Esophagus squamous epithelium (tissue), 4 donors: ENCODE measurements at regions not wholly inside any gene's neighbourhood (a gene's known extent, or its start where the extent isn't known, plus 50 kb on each side); places are given as distances from the start of the nearest gene placed in this dataset.

Experiments used
- CTCF ChIP-seq, 6 experiments: fragments of 450-650 bp in 4 of 6; fragments of 200-600 bp in 2 of 6; sonication (generic) in 2 of 6; IDR thresholded peaks; one replicate each; pipeline ENCODE4 v1.5.1; 2016 to 2019; ENCODE audit warnings: antibody characterized with exemption in 6 of 6, mild to moderate bottlenecking in 4 of 6, moderate library complexity in 4 of 6
- POLR2A ChIP-seq, 4 donors: fragments of 450-650 bp; IDR thresholded peaks; one replicate each; pipeline ENCODE4 v1.6.1; 2017; ENCODE audit warnings: antibody characterized with exemption in 4 of 4, mild to moderate bottlenecking in 4 of 4, moderate library complexity in 3 of 4

- TF ChIP-seq CTCF (IDR thresholded peaks at IDR 0.05) = no peak
- no peak for TF ChIP-seq POLR2A (IDR thresholded peaks at IDR 0.05)
Measured at GRCh38 chr2:56084111-56084901, 99.5 kb upstream of the CCDC85A start.
